IMR-90 (cell line): ENCODE measurements at regions not wholly inside any gene's neighbourhood (a gene's known extent, or its start where the extent isn't known, plus 50 kb on each side); places are given as distances from the start of the nearest gene placed in this dataset.

Experiments
- ATAC-seq: fragments of 200-7000 bp; cut with Tn5 transposase; 2 replicates; pipeline ENCODE4 v1.9.1; 2020; ENCODE audit warnings: low read depth, mild to moderate bottlenecking, moderate library complexity
- BruUV-seq: library from RNA; stranded (reverse); fragments of 400-500 nt; replicated peaks from 2 replicates; lab custom pipeline; 2021; lab: Mats Ljungman, UMichigan
- CTCF ChIA-PET: fragments of 300-600 bp; formaldehyde crosslinking; extraction: SDS; loops from one replicate; lab custom pipeline; 2021; ENCODE audit warnings: antibody characterized with exemption; lab: Yijun Ruan, JAX
- POLR2A ChIA-PET: fragments of 300-600 bp; sonication (Branson Sonifier 250); formaldehyde crosslinking; loops from one replicate; lab custom pipeline; 2022; ENCODE audit warnings: antibody characterized with exemption; ENCODE audit not compliant: unreplicated experiment; lab: Charles Lee
- DNase-seq: peaks from one replicate; pipeline ENCODE4 v3.0.0; 2013
- H2AFZ ChIP-seq: replicated peaks from 2 replicates; pipeline ENCODE3; 2013; ENCODE audit warnings: low read length, mild to moderate bottlenecking; ENCODE audit not compliant: poor library complexity
- H2AK5ac ChIP-seq: 2 replicates; pipeline ENCODE4 v1.6.1; 2013; ENCODE audit warnings: low read depth, low read length, inconsistent platforms
- H2AK9ac ChIP-seq: replicated peaks from 2 replicates; pipeline ENCODE3; 2013; ENCODE audit warnings: mild to moderate bottlenecking, low read depth, low read length, moderate library complexity; ENCODE audit not compliant: poor library complexity
- H2BK120ac ChIP-seq: 2 replicates; pipeline ENCODE4 v1.6.1; 2013; ENCODE audit warnings: low read depth, low read length, inconsistent platforms
- H2BK15ac ChIP-seq: 3 replicates; pipeline ENCODE4 v1.6.1; 2013; ENCODE audit warnings: low read depth, low read length, inconsistent platforms
- H2BK20ac ChIP-seq: 2 replicates; pipeline ENCODE4 v1.6.1; 2013; ENCODE audit warnings: low read depth, mild to moderate bottlenecking, inconsistent platforms, low read length, moderate library complexity
- H2BK5ac ChIP-seq: 2 replicates; pipeline ENCODE4 v1.6.1; 2013; ENCODE audit warnings: mild to moderate bottlenecking, low read depth, low read length, inconsistent platforms; ENCODE audit not compliant: poor library complexity, severe bottlenecking
- H3K14ac ChIP-seq: replicated peaks from 2 replicates; pipeline ENCODE4 v1.6.1; 2013; ENCODE audit warnings: low read depth, low read length, inconsistent platforms
- H3K18ac ChIP-seq: 2 replicates; pipeline ENCODE4 v1.6.1; 2013; ENCODE audit warnings: low read depth, low read length, control low read depth
- H3K23ac ChIP-seq: 2 replicates; pipeline ENCODE4 v1.6.1; 2013; ENCODE audit warnings: low read depth, low read length, inconsistent platforms
- H3K27ac ChIP-seq: 2 replicates; pipeline ENCODE4 v1.5.1; 2013; ENCODE audit warnings: mild to moderate bottlenecking, control low read depth, low read length; ENCODE audit not compliant: insufficient read depth
- H3K27me3 ChIP-seq: 2 replicates; pipeline ENCODE4 v1.6.1; 2013; ENCODE audit warnings: low read length; ENCODE audit not compliant: control insufficient read depth, insufficient read depth
- H3K36me3 ChIP-seq: 2 replicates; pipeline ENCODE4 v1.6.1; 2013; ENCODE audit warnings: low read length, mixed read lengths; ENCODE audit not compliant: control insufficient read depth, insufficient read depth
- H3K4ac ChIP-seq: 2 replicates; pipeline ENCODE4 v1.6.1; 2013; ENCODE audit warnings: low read depth, low read length, inconsistent platforms
- H3K4me1 ChIP-seq: 2 replicates; pipeline ENCODE4 v1.6.1; 2013; ENCODE audit warnings: low read length, mixed read lengths; ENCODE audit not compliant: control insufficient read depth, insufficient read depth
- H3K4me2 ChIP-seq: 2 replicates; pipeline ENCODE4 v1.6.1; 2013; ENCODE audit warnings: low read depth, mild to moderate bottlenecking, control low read depth, low read length, moderate library complexity
- H3K4me3 ChIP-seq: 2 replicates; pipeline ENCODE4 v1.5.1; 2013; ENCODE audit warnings: low read depth, mild to moderate bottlenecking, control low read depth, low read length, moderate library complexity; ENCODE audit not compliant: insufficient read depth
- H3K56ac ChIP-seq: 2 replicates; pipeline ENCODE4 v1.6.1; 2013; ENCODE audit warnings: low read length, inconsistent platforms; ENCODE audit not compliant: insufficient read depth; ENCODE audit errors: extremely low read depth
- H3K79me1 ChIP-seq, 2 experiments: 2 replicates each; pipeline ENCODE4 v1.6.1; 2013; ENCODE audit warnings: low read length in 2 of 2, inconsistent platforms in 1 of 2, low read depth in 1 of 2
- H3K9ac ChIP-seq: 2 replicates; pipeline ENCODE4 v1.6.1; 2013; ENCODE audit warnings: low read depth, low read length, control low read depth
- H3K9me1 ChIP-seq: 2 replicates; pipeline ENCODE4 v1.6.1; 2013; ENCODE audit warnings: low read length, inconsistent platforms; ENCODE audit not compliant: insufficient read depth
- H3K9me3 ChIP-seq: 2 replicates; pipeline ENCODE4 v1.6.1; 2013; ENCODE audit warnings: low read length; ENCODE audit not compliant: control insufficient read depth, insufficient read depth
- H4K20me1 ChIP-seq: 2 replicates; pipeline ENCODE4 v1.6.1; 2013; ENCODE audit warnings: low read length, inconsistent platforms; ENCODE audit not compliant: insufficient read depth
- H4K5ac ChIP-seq: 2 replicates; pipeline ENCODE4 v1.6.1; 2013; ENCODE audit warnings: mild to moderate bottlenecking, low read depth, low read length, control low read depth
- H4K8ac ChIP-seq, 2 experiments: 2 replicates each; pipeline ENCODE4 v1.6.1; 2013; ENCODE audit warnings: low read depth in 2 of 2, low read length in 2 of 2, control low read depth in 1 of 2, inconsistent platforms in 1 of 2
- H4K91ac ChIP-seq: 2 replicates; pipeline ENCODE4 v1.6.1; 2013; ENCODE audit warnings: low read depth, low read length, inconsistent platforms; ENCODE audit not compliant: insufficient read depth
- CEBPB ChIP-seq: IDR thresholded peaks from 2 replicates; pipeline ENCODE4 v1.6.1; 2012; ENCODE audit warnings: low read depth, low read length, improper control_type of control experiment
- CHD1 ChIP-seq: IDR thresholded peaks from 2 replicates; pipeline ENCODE4 v1.6.1; 2012; ENCODE audit warnings: low read depth, low read length, improper control_type of control experiment
- CTCF ChIP-seq: conservative IDR thresholded peaks from 2 replicates; pipeline ENCODE4 v1.5.1; 2012; ENCODE audit warnings: mild to moderate bottlenecking, low read depth, low read length, improper control_type of control experiment
- ELK1 ChIP-seq: fragments of 150-350 bp; IDR thresholded peaks from 2 replicates; pipeline ENCODE4 v1.6.1; 2016; ENCODE audit warnings: low read depth, mild to moderate bottlenecking, low read length, moderate library complexity, borderline replicate concordance
- FOS ChIP-seq: fragments of 150-350 bp; IDR thresholded peaks from 2 replicates; pipeline ENCODE4 v1.6.1; 2016; ENCODE audit warnings: low read depth, low read length
- MAFK ChIP-seq: IDR thresholded peaks from 2 replicates; pipeline ENCODE4 v1.6.1; 2012; ENCODE audit warnings: low read depth, low read length, improper control_type of control experiment
- MAZ ChIP-seq: IDR thresholded peaks from 2 replicates; pipeline ENCODE4 v1.6.1; 2012; ENCODE audit warnings: low read depth, mild to moderate bottlenecking, low read length, improper control_type of control experiment, moderate library complexity, borderline replicate concordance
- POLR2A ChIP-seq: IDR thresholded peaks from 2 replicates; pipeline ENCODE4 v1.6.1; 2012; ENCODE audit warnings: mild to moderate bottlenecking, low read depth, low read length
- RAD21 ChIP-seq: IDR thresholded peaks from 2 replicates; pipeline ENCODE4 v1.6.1; 2012; ENCODE audit warnings: low read length, improper control_type of control experiment
- RCOR1 ChIP-seq: IDR thresholded peaks from 2 replicates; pipeline ENCODE4 v1.6.1; 2012; ENCODE audit warnings: mild to moderate bottlenecking, low read length, improper control_type of control experiment; ENCODE audit not compliant: insufficient replicate concordance
- RFX5 ChIP-seq: IDR thresholded peaks from 2 replicates; pipeline ENCODE4 v1.8.0; 2012; ENCODE audit warnings: low read depth, mild to moderate bottlenecking, low read length, moderate library complexity
- SMC3 ChIP-seq: fragments of 150-350 bp; IDR thresholded peaks from 2 replicates; pipeline ENCODE4 v1.6.1; 2016; ENCODE audit warnings: low read depth, mild to moderate bottlenecking, antibody characterized with exemption, low read length, moderate library complexity
- USF2 ChIP-seq: fragments of 150-350 bp; IDR thresholded peaks from 2 replicates; pipeline ENCODE4 v1.6.1; 2017; ENCODE audit warnings: mild to moderate bottlenecking, antibody characterized with exemption, low read length, low read depth
- WGBS, 2 experiments: methylation state at CpG; one replicate each; pipeline versions ENCODE4 v1.1.5 to v1.1.7; 2013; ENCODE audit warnings: missing lambda C conversion rate in 2 of 2; ENCODE audit not compliant: insufficient read length in 1 of 2; ENCODE audit errors: extremely low coverage in 2 of 2; 5-methylcytosine and 5-hydroxymethylcytosine counted together
- dilution Hi-C: fragments of 300-500 bp; cut with HindIII; formaldehyde crosslinking; loops from one replicate; pipeline ENCODE4 v1.14.3; 2018; ENCODE audit warnings: low sequenced_read_pairs; ENCODE audit not compliant: unreplicated experiment
- in situ Hi-C: fragments of 300-500 bp; cut with MboI; formaldehyde crosslinking; loops from 3 replicates; pipeline ENCODE4 v1.14.3; 2019; ENCODE audit warnings: low sequenced_read_pairs, inconsistent platforms, mixed read lengths
- intact Hi-C: fragments of 100-400 bp; cut with micrococcal nuclease; formaldehyde crosslinking; loops from 2 replicates; pipeline ENCODE4 v1.10.0; 2022

GRCh38 chr3:34254285-34254684, 455.9 kb downstream of the PDCD6IP start:
- dilution Hi-C loops = no loop called here
- Histone ChIP-seq H2AK9ac (no peak overlapping the region), H3K23ac (no peak overlapping the region), H3K4ac (no peak overlapping the region), H2BK20ac (no peak overlapping the region), H3K9ac (no peak overlapping the region), H4K8ac (no peak overlapping the region), H3K4me1 (no peaks in the 10 kb centered on the region), H2BK5ac (no peak overlapping the region), H2AK5ac (no peak overlapping the region), H4K91ac (no peak overlapping the region), H3K9me1 (no peaks in the 10 kb centered on the region), H3K9me3 (no peaks in the 10 kb centered on the region), H2BK120ac (no peak overlapping the region), H3K4me2 (no peak overlapping the region), H3K56ac (no peak overlapping the region), H4K5ac (no peak overlapping the region), H3K18ac (no peak overlapping the region), H2BK15ac (no peak overlapping the region), H3K79me1 (no peaks in the 10 kb centered on the region), H3K27me3 (no peaks in the 10 kb centered on the region), H3K4me3 (no peak overlapping the region), H3K36me3 (no peaks in the 10 kb centered on the region), H3K27ac (no peak overlapping the region), H2AFZ (no peak overlapping the region), H4K20me1 (no peaks in the 10 kb centered on the region), H3K14ac (no peak overlapping the region)
- ATAC-seq (no peak), DNase-seq (no peak)
- TF ChIP-seq RCOR1 (no peak), SMC3 (no peak), MAFK (no peak), MAZ (no peak), RFX5 (no peak), ELK1 (no peak), USF2 (no peak), FOS (no peak), RAD21 (no peak), POLR2A (no peak), CEBPB (no peak), CTCF (no peak), CHD1 (no peak)
- WGBS, 2 experiments = no CpG with 5 or more reads among the region's 2 CpGs
- intact Hi-C loops = no loop called here
- in situ Hi-C loops = no loop called here
- BruUV-seq = no TSS peak
- ChIA-PET POLR2A (no interaction called here), CTCF (no interaction called here)
